SU-DHL-6 (cell line): ENCODE measurements at regions not wholly inside any gene's neighbourhood (a gene's known extent, or its start where the extent isn't known, plus 50 kb on each side); places are given as distances from the start of the nearest gene placed in this dataset.

Source experiments
- EZH2phosphoT487 ChIP-seq: fragments of 200-600 bp; sonication (generic), shearing (Covaris generic); conservative IDR thresholded peaks from 2 replicates; pipeline ENCODE4 v1.6.1; 2018; ENCODE audit warnings: mild to moderate bottlenecking, antibody characterized with exemption, low read length, moderate library complexity, mixed read lengths
- TF ChIP-seq, protein P1 (sequence below): fragments of 200-600 bp; sonication (generic); IDR thresholded peaks from one replicate; pipeline ENCODE4 v1.5.1; 2017; ENCODE audit warnings: antibody characterized with exemption, mild to moderate bottlenecking, low read length, moderate library complexity; ENCODE audit not compliant: insufficient read depth, poor library complexity, severe bottlenecking

- TF ChIP-seq, protein P1, sequence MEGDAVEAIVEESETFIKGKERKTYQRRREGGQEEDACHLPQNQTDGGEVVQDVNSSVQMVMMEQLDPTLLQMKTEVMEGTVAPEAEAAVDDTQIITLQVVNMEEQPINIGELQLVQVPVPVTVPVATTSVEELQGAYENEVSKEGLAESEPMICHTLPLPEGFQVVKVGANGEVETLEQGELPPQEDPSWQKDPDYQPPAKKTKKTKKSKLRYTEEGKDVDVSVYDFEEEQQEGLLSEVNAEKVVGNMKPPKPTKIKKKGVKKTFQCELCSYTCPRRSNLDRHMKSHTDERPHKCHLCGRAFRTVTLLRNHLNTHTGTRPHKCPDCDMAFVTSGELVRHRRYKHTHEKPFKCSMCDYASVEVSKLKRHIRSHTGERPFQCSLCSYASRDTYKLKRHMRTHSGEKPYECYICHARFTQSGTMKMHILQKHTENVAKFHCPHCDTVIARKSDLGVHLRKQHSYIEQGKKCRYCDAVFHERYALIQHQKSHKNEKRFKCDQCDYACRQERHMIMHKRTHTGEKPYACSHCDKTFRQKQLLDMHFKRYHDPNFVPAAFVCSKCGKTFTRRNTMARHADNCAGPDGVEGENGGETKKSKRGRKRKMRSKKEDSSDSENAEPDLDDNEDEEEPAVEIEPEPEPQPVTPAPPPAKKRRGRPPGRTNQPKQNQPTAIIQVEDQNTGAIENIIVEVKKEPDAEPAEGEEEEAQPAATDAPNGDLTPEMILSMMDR = no peak
- TF ChIP-seq EZH2phosphoT487 = no peak
Measured at GRCh38 chr3:76362643-76363042, 577.3 kb upstream of the ZNF717 start.
